MM.1S (cell line): ENCODE measurements at regions not wholly inside any gene's neighbourhood (a gene's known extent, or its start where the extent isn't known, plus 50 kb on each side); places are given as distances from the start of the nearest gene placed in this dataset.

Experiments
- DNase-seq: peaks from one replicate; pipeline ENCODE4 v3.0.0-alpha.2; 2015
- H2AFZ ChIP-seq: fragments of 300-600 bp; sonication (generic); 2 replicates; pipeline ENCODE4 v1.6.0; 2016; ENCODE audit warnings: antibody characterized with exemption, low read length
- H3F3A ChIP-seq: fragments of 300-600 bp; sonication (generic); 2 replicates; pipeline ENCODE4 v1.6.1; 2016; ENCODE audit warnings: mild to moderate bottlenecking, antibody characterized with exemption, low read length, moderate library complexity, mixed read lengths; ENCODE audit not compliant: insufficient read depth
- H3K27ac ChIP-seq: fragments of 300-600 bp; sonication (generic); 2 replicates; pipeline ENCODE4 v1.5.1; 2016; ENCODE audit warnings: mild to moderate bottlenecking, low read length
- H3K27me3 ChIP-seq: fragments of 300-600 bp; sonication (generic); replicated peaks from 2 replicates; pipeline ENCODE4 v1.6.0; 2016; ENCODE audit warnings: low read length; ENCODE audit not compliant: insufficient read depth
- H3K36me3 ChIP-seq: fragments of 300-600 bp; sonication (generic); replicated peaks from 2 replicates; pipeline ENCODE4 v1.6.1; 2016; ENCODE audit warnings: mild to moderate bottlenecking, low read length, mixed read lengths; ENCODE audit not compliant: insufficient read depth
- H3K4me1 ChIP-seq: fragments of 300-600 bp; sonication (generic); 2 replicates; pipeline ENCODE4 v1.6.1; 2016; ENCODE audit warnings: low read length, mixed read lengths
- H3K4me2 ChIP-seq: fragments of 300-600 bp; sonication (generic); 2 replicates; pipeline ENCODE4 v1.6.0; 2016; ENCODE audit warnings: low read depth, low read length
- H3K4me3 ChIP-seq: fragments of 300-600 bp; sonication (generic); 2 replicates; pipeline ENCODE4 v1.5.1; 2016; ENCODE audit warnings: low read length, mixed read lengths
- H3K79me2 ChIP-seq: fragments of 300-600 bp; sonication (generic); 2 replicates; pipeline ENCODE4 v1.6.1; 2016; ENCODE audit warnings: mixed run types, low read length, mixed read lengths
- H3K9ac ChIP-seq: fragments of 300-600 bp; sonication (generic); 2 replicates; pipeline ENCODE4 v1.6.1; 2016; ENCODE audit warnings: low read length, mixed read lengths
- H3K9me2 ChIP-seq: fragments of 300-600 bp; sonication (generic); replicated peaks from 2 replicates; pipeline ENCODE4 v1.6.1; 2016; ENCODE audit warnings: mild to moderate bottlenecking, low read length, mixed read lengths; ENCODE audit not compliant: insufficient read depth
- H3K9me3 ChIP-seq: fragments of 300-600 bp; sonication (generic); replicated peaks from 2 replicates; pipeline ENCODE4 v1.6.1; 2016; ENCODE audit warnings: mild to moderate bottlenecking, low read length, mixed read lengths; ENCODE audit not compliant: insufficient read depth
- H4K20me1 ChIP-seq: fragments of 300-600 bp; sonication (generic); 2 replicates; pipeline ENCODE4 v1.6.1; 2016; ENCODE audit warnings: mild to moderate bottlenecking, low read length, moderate library complexity, mixed read lengths; ENCODE audit not compliant: insufficient read depth
- EZH2 ChIP-seq: fragments of 300-600 bp; sonication (generic); optimal IDR thresholded peaks from 2 replicates; pipeline ENCODE3; 2017; ENCODE audit warnings: low read depth, mild to moderate bottlenecking, antibody characterized with exemption, low read length, mixed read lengths
- EZH2phosphoT487 ChIP-seq: fragments of 300-600 bp; sonication (generic); IDR thresholded peaks from 2 replicates; pipeline ENCODE4 v1.6.1; 2018; ENCODE audit warnings: antibody characterized with exemption, low read length
- TF ChIP-seq, protein P1 (sequence below): fragments of 300-600 bp; sonication (generic); IDR thresholded peaks from 2 replicates; pipeline ENCODE4 v1.5.1; 2016; ENCODE audit warnings: antibody characterized with exemption, low read length, mixed read lengths

DNA sequence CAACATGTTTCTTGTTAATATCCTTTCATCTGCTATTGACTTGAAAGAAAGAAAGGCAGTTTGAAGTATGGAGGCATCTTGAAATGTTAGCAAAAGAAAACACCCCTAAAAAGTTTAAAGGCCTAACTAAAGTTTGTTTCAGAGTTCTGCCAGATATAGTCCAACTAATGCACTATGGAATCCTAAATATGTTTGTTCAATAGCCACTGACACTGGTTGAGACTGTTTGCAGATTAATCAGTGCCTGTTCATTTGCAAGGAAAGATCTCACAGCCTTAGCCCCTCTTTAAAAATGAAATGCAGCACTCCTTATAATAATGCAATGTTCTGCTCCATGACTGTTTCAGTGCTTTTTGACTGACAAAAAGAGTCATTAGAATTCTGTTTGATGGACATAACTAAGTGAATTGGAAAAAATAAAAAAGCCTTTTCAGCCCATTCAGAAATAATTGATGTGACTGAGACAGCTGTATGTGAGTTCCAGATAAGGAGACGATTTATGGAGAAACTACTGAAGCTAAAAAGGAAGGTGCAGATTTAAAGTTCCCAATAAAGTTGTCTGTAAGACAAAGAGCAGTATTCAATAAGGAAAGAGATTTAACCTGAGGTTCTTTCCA is 192.0 kb downstream of the PCDH7 start:
- no peak overlapping the region for H2AFZ ChIP-seq
- H3K9ac ChIP-seq: no peak overlapping the region
- TF ChIP-seq EZH2 (no peak), EZH2phosphoT487 (no peak)
- TF ChIP-seq, protein P1, sequence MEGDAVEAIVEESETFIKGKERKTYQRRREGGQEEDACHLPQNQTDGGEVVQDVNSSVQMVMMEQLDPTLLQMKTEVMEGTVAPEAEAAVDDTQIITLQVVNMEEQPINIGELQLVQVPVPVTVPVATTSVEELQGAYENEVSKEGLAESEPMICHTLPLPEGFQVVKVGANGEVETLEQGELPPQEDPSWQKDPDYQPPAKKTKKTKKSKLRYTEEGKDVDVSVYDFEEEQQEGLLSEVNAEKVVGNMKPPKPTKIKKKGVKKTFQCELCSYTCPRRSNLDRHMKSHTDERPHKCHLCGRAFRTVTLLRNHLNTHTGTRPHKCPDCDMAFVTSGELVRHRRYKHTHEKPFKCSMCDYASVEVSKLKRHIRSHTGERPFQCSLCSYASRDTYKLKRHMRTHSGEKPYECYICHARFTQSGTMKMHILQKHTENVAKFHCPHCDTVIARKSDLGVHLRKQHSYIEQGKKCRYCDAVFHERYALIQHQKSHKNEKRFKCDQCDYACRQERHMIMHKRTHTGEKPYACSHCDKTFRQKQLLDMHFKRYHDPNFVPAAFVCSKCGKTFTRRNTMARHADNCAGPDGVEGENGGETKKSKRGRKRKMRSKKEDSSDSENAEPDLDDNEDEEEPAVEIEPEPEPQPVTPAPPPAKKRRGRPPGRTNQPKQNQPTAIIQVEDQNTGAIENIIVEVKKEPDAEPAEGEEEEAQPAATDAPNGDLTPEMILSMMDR: no peak
- H3K9me3 ChIP-seq: no peaks in the 10 kb centered on the region
- no peaks in the 10 kb centered on the region for H3K4me1 ChIP-seq
- no peaks in the 10 kb centered on the region for H3K36me3 ChIP-seq
- DNase-seq: no peak
- H3K79me2 ChIP-seq: no peaks in the 10 kb centered on the region
- no peaks in the 10 kb centered on the region for H3K9me2 ChIP-seq
- no peaks in the 10 kb centered on the region for H3K27me3 ChIP-seq
- no peak overlapping the region for H3K4me2 ChIP-seq
- no peak overlapping the region for H3K4me3 ChIP-seq
- no peaks in the 10 kb centered on the region for H3F3A ChIP-seq
- H4K20me1 ChIP-seq: no peaks in the 10 kb centered on the region
- no peak overlapping the region for H3K27ac ChIP-seq

DNA sequence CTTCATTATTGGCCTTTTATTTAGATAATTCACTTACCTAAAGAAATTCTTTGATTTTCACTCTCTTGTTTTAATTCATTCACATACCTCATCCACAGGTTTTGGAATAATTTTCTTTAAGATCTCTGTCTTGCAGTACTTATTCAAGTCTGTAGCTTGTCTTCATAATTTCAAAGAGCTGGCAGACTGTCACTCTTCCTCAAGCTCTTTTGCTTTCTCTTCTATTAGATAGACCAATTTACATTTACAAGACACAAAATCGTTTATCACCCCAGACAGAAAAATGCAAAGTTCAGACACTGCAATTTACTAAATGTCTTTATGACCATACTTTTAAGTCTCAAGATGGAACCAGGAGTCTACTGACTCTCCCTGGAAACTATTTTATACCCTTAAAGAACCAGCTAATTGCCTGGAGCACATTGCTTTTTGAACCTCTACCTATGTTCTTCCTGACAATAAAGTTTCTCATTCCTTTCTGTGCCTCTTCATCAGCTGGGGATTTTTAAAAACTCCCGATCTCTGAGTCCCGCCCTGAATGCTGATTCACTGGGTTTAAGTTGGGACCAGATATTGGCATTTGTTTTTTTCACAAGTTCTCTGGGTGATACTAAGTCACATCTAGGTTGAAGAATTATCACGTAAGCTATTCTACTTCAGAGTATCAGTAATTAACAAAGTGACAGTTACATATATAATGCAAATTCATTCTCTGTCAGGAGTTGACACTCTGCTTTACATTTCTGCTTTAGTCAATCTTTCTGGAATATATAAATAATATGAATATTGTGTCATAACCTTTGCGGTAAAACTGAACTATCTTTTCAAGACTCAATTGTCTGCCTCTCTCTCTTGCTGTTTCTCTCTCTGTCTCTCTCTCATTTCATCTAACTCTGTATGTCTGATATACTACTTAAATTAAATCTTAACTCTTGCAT is 196.4 kb downstream of the PCDH7 start:
- no peak overlapping the region for H3K27ac ChIP-seq
- H3K79me2 ChIP-seq: no peaks in the 10 kb centered on the region
- no peaks in the 10 kb centered on the region for H3K27me3 ChIP-seq
- no peaks in the 10 kb centered on the region for H3F3A ChIP-seq
- no peak for DNase-seq
- no peak overlapping the region for H2AFZ ChIP-seq
- H3K9me3 ChIP-seq: no peaks in the 10 kb centered on the region
- no peak overlapping the region for H3K4me3 ChIP-seq
- H3K9me2 ChIP-seq: no peaks in the 10 kb centered on the region
- H3K36me3 ChIP-seq: no peaks in the 10 kb centered on the region
- H3K4me1 ChIP-seq: no peaks in the 10 kb centered on the region
- no peaks in the 10 kb centered on the region for H4K20me1 ChIP-seq
- TF ChIP-seq EZH2phosphoT487: no peak
- no peak overlapping the region for H3K4me2 ChIP-seq
- no peak overlapping the region for H3K9ac ChIP-seq

DNA sequence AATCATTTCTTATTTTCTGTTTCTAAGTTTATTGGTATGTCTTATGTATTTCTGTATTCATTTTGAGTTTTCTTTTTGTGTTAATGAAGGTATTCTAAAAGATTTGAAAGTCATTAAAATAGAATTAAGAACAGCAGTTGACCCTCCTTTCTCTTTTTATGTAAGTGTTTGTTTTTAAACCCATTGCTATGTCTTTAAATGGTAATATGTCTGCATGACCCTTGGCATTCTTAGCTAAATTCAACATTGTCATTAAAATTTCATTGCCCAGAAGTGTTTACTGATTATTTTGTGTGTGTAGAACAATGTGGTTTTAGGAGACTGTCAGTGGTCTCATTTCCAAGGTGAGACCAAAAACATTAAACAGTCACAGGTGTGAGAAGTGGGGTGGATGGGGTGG is 197.8 kb downstream of the PCDH7 start:
- Histone ChIP-seq H3K4me2 (no peak overlapping the region), H3K9me2 (no peaks in the 10 kb centered on the region), H4K20me1 (no peaks in the 10 kb centered on the region), H3K9me3 (no peaks in the 10 kb centered on the region), H3K79me2 (no peaks in the 10 kb centered on the region), H2AFZ (no peak overlapping the region), H3K27ac (no peak overlapping the region), H3K36me3 (no peaks in the 10 kb centered on the region), H3F3A (no peaks in the 10 kb centered on the region), H3K4me1 (no peaks in the 10 kb centered on the region), H3K4me3 (no peak overlapping the region), H3K9ac (no peak overlapping the region), H3K27me3 (no peaks in the 10 kb centered on the region)
- DNase-seq: no peak
- TF ChIP-seq EZH2 (no peak), EZH2phosphoT487 (no peak)
- TF ChIP-seq, protein P1: no peak

DNA sequence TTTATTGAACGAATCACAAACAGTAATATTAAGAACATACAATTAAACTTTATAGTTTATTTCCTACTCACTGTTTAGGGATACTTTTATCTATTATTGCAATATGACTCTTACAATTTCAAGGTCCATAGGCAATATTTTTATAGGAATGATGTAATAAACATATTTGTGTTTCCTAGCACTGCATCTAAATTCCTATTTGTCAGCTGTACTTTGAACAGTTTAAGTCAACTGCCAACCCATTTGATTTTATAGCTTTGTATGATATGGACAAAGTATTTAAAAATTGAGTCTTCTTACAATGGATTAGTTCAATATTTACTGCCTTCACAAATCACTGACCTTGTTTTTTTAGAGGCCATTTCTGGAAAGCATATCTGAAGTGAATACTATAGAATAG is 199.3 kb downstream of the PCDH7 start:
- Histone ChIP-seq H4K20me1 (no peaks in the 10 kb centered on the region), H3K36me3 (no peaks in the 10 kb centered on the region), H3K4me3 (no peak overlapping the region), H3K9me2 (no peaks in the 10 kb centered on the region), H3K4me2 (no peak overlapping the region), H3K9me3 (no peaks in the 10 kb centered on the region), H2AFZ (no peak overlapping the region), H3K27me3 (no peaks in the 10 kb centered on the region), H3K27ac (no peak overlapping the region), H3K9ac (no peak overlapping the region), H3F3A (no peaks in the 10 kb centered on the region), H3K79me2 (no peaks in the 10 kb centered on the region), H3K4me1 (no peaks in the 10 kb centered on the region)
- TF ChIP-seq EZH2: no peak
- no peak for TF ChIP-seq EZH2phosphoT487
- TF ChIP-seq, protein P1: no peak
- no peak for DNase-seq
